Cardiac fibroblast (primary cell): ENCODE measurements at regions not wholly inside any gene's neighbourhood (a gene's known extent, or its start where the extent isn't known, plus 50 kb on each side); places are given as distances from the start of the nearest gene placed in this dataset.
"Not testable (repeated sequence)": the region's sequence is repeated elsewhere in the genome, so short reads cannot be mapped to it uniquely, and the experiment has no call there.

Source experiments
- DNase-seq, 2 donors: peaks; one replicate each; pipeline versions ENCODE4 v3.0.0 to v3.0.0-alpha.2; 2010; ENCODE audit warnings: low read depth in 2 of 2
- H3K4me3 ChIP-seq, 2 donors: replicated peaks in 1 of 2; 1 replicate in 1 of 2; 2 replicates in 1 of 2; pipeline ENCODE4 v1.5.1; 2011; ENCODE audit warnings: low read depth in 2 of 2, low read length in 2 of 2, mild to moderate bottlenecking in 2 of 2, moderate library complexity in 1 of 2
- CTCF ChIP-seq: IDR thresholded peaks from one replicate; pipeline ENCODE4 v1.5.1; 2011; ENCODE audit warnings: low read depth, mild to moderate bottlenecking, low read length, inconsistent platforms

- TF ChIP-seq CTCF: no peak
- no peak overlapping the region for H3K4me3 ChIP-seq
- no peak for DNase-seq
Measured at GRCh38 chr4:72663828-72664227, 94.8 kb upstream of the ADAMTS3 start.

GRCh38 chr4:72661830-72662229 is 92.8 kb upstream of the ADAMTS3 start:
- H3K4me3 ChIP-seq: no peak overlapping the region
- DNase-seq: no peak
- TF ChIP-seq CTCF: no peak

- DNase-seq: peak; percentile 3 to 6
- H3K4me3 ChIP-seq: no peak overlapping the region
- TF ChIP-seq CTCF: no peak
Measured at GRCh38 chr4:72641611-72642010, 72.6 kb upstream of the ADAMTS3 start.

GRCh38 chr4:72636866-72637265 is 67.8 kb upstream of the ADAMTS3 start:
- H3K4me3 ChIP-seq, DNase-seq: not testable (repeated sequence)

- not testable (repeated sequence) for DNase-seq
Measured at GRCh38 chr4:72635931-72636330, 66.9 kb upstream of the ADAMTS3 start.

GRCh38 chr4:72632253-72632652 is 63.2 kb upstream of the ADAMTS3 start:
- DNase-seq, H3K4me3 ChIP-seq: not testable (repeated sequence)

More at GRCh38 chr4:72635931-72636330, 66.9 kb upstream of the ADAMTS3 start:
- not testable (repeated sequence) for H3K4me3 ChIP-seq

GRCh38 chr4:72631296-72631695 is 62.3 kb upstream of the ADAMTS3 start:
- no peak for TF ChIP-seq CTCF
- H3K4me3 ChIP-seq: no peak overlapping the region
- DNase-seq: peak; percentile 51 to 84

- DNase-seq: peak in 1 of 2 donors; percentile 53
- TF ChIP-seq CTCF: no peak
- H3K4me3 ChIP-seq: no peak overlapping the region
Measured at GRCh38 chr4:72629540-72629939, 60.5 kb upstream of the ADAMTS3 start.

GRCh38 chr4:72627723-72628122 is 58.7 kb upstream of the ADAMTS3 start:
- H3K4me3 ChIP-seq: no peak overlapping the region
- TF ChIP-seq CTCF: no peak
- DNase-seq: no peak
